ENCODE measurements at regions not wholly inside any gene's neighbourhood (a gene's known extent, or its start where the extent isn't known, plus 50 kb on each side); places are given as distances from the start of the nearest gene placed in this dataset.

GRCh38 chr1:106536741-106537140 is 519.7 kb upstream of the PRMT6 start:
- TF ChIP-seq CTCF (IDR thresholded peaks at IDR 0.05; ENCODE audit: low read depth, low read length) (no peak), POLR2A (IDR thresholded peaks at IDR 0.05; ENCODE audit: extremely low read depth, insufficient read length) (no peak), MAX (IDR thresholded peaks at IDR 0.05; ENCODE audit: low read depth, low read length) (no peak), MYC (IDR thresholded peaks at IDR 0.05; ENCODE audit: low read depth, low read length) (no peak)
